HepG2 (cell line): ENCODE measurements at regions not wholly inside any gene's neighbourhood (a gene's known extent, or its start where the extent isn't known, plus 50 kb on each side); places are given as distances from the start of the nearest gene placed in this dataset.

Experiments
- ATAC-seq: fragments of 200-7000 bp; cut with Tn5 transposase; 3 replicates; pipeline ENCODE4 v1.9.1; 2020; ENCODE audit warnings: mild to moderate bottlenecking, moderate library complexity
- BruUV-seq: library from RNA; stranded (reverse); fragments of 400-500 nt; replicated peaks from 2 replicates; lab custom pipeline; 2021; lab: Mats Ljungman, UMichigan
- CTCF ChIA-PET: fragments of 300-600 bp; formaldehyde crosslinking; extraction: SDS; loops from one replicate; lab custom pipeline; 2021; ENCODE audit warnings: low total read pairs, inconsistent platforms, low intra/inter-chr PET ratio; lab: Yijun Ruan, JAX
- POLR2A ChIA-PET: fragments of 350-600 bp; sonication (Branson Sonifier 250); formaldehyde crosslinking; loops from one replicate; lab custom pipeline; 2020; ENCODE audit warnings: antibody characterized with exemption, inconsistent platforms; lab: Yijun Ruan, JAX
- DNase-seq: peaks from one replicate; pipeline ENCODE4 v3.0.0-alpha.2; 2015; ENCODE audit warnings: low spot score
- FAIRE-seq: peaks from 3 replicates; lab custom pipeline; 2011; peaks lifted over from hg19 to GRCh38; lab: Jason Lieb, UNC
- H2AFZ ChIP-seq: one replicate; pipeline ENCODE4 v1.6.1; 2011; ENCODE audit warnings: low read length, inconsistent platforms
- H3K27ac ChIP-seq: fragments of 300-600 bp; 3 replicates; pipeline ENCODE4 v1.8.0; 2011; ENCODE audit warnings: mixed run types, mild to moderate bottlenecking, mixed read lengths, low read length, inconsistent platforms; ENCODE audit not compliant: insufficient read depth; ENCODE audit errors: extremely low read length
- H3K27me3 ChIP-seq, 2 experiments: fragments of 200-600 bp in 1 of 2; 2 replicates in 1 of 2; 3 replicates in 1 of 2; pipeline versions ENCODE4 v1.6.0 to v1.8.0; 2011; ENCODE audit warnings: low read length in 2 of 2, mild to moderate bottlenecking in 2 of 2, moderate library complexity in 2 of 2, inconsistent platforms in 1 of 2; ENCODE audit not compliant: insufficient read depth in 2 of 2, control insufficient read depth in 1 of 2
- H3K36me3 ChIP-seq, 2 experiments: fragments of 200-600 bp in 1 of 2; replicated peaks in 1 of 2; 2 replicates in 1 of 2; 3 replicates in 1 of 2; pipeline versions ENCODE4 v1.5.1 to v1.8.0; 2011; ENCODE audit warnings: low read length in 2 of 2, inconsistent platforms in 1 of 2; ENCODE audit not compliant: insufficient read depth in 2 of 2, control insufficient read depth in 1 of 2
- H3K4me1 ChIP-seq: 2 replicates; pipeline ENCODE4 v1.5.1; 2012; ENCODE audit warnings: low read length, inconsistent platforms; ENCODE audit not compliant: insufficient read depth
- H3K4me2 ChIP-seq: 2 replicates; pipeline ENCODE4 v1.6.0; 2011; ENCODE audit warnings: low read depth, low read length, inconsistent platforms
- H3K4me3 ChIP-seq, 3 experiments: fragments of 200-600 bp in 1 of 3; sonication (generic), shearing (Covaris generic) in 1 of 3; replicated peaks in 1 of 3; 2 replicates each; pipeline ENCODE4 v1.5.1; 2011 to 2016; ENCODE audit warnings: low read length in 3 of 3, inconsistent platforms in 2 of 3, low read depth in 2 of 3, mild to moderate bottlenecking in 2 of 3, control low read depth in 1 of 3, mixed read lengths in 1 of 3; ENCODE audit not compliant: insufficient read depth in 1 of 3
- H3K79me2 ChIP-seq: one replicate; pipeline ENCODE4 v1.6.1; 2011; ENCODE audit warnings: low read length, inconsistent platforms; ENCODE audit not compliant: insufficient read depth
- H3K9ac ChIP-seq: 2 replicates; pipeline ENCODE4 v1.6.0; 2011; ENCODE audit warnings: mild to moderate bottlenecking, low read depth, low read length, inconsistent platforms; ENCODE audit not compliant: insufficient read depth
- H3K9me3 ChIP-seq: 2 replicates; pipeline ENCODE4 v1.5.1; 2012; ENCODE audit warnings: mild to moderate bottlenecking, low read length
- H4K20me1 ChIP-seq: 2 replicates; pipeline ENCODE4 v1.6.0; 2011; ENCODE audit warnings: inconsistent platforms, mild to moderate bottlenecking, low read length, moderate library complexity; ENCODE audit not compliant: insufficient read depth
- BHLHE40 ChIP-seq: IDR thresholded peaks from 2 replicates; pipeline ENCODE4 v1.6.1; 2011; ENCODE audit warnings: low read length, improper control_type of control experiment
- GABPB1 ChIP-seq: IDR thresholded peaks from 2 replicates; pipeline ENCODE4 v1.6.1; 2016; ENCODE audit warnings: mild to moderate bottlenecking, missing genetic modification reagents, moderate library complexity, missing compliant biosample characterization
- HDAC1 ChIP-seq: sonication (generic); formaldehyde crosslinking; IDR thresholded peaks from 2 replicates; pipeline ENCODE4 v1.5.1; 2020; ENCODE audit warnings: mild to moderate bottlenecking, missing genetic modification reagents
- HNRNPH1 ChIP-seq: fragments of 200-400 bp; formaldehyde crosslinking; optimal IDR thresholded peaks from 2 replicates; pipeline ENCODE3; 2017; ENCODE audit warnings: mild to moderate bottlenecking, low read depth, low read length
- NCOA1 ChIP-seq: sonication (generic); formaldehyde crosslinking; IDR thresholded peaks from 2 replicates; pipeline ENCODE4 v1.9.0; 2021; ENCODE audit warnings: missing genetic modification reagents
- NFE2L1 ChIP-seq: sonication (generic); formaldehyde crosslinking; IDR thresholded peaks from 2 replicates; pipeline ENCODE4 v1.4.0; 2020; ENCODE audit warnings: missing genetic modification reagents, mild to moderate bottlenecking, borderline replicate concordance
- NFKB2 ChIP-seq: sonication (generic); formaldehyde crosslinking; IDR thresholded peaks from 2 replicates; pipeline ENCODE4 v1.4.0; 2020; ENCODE audit warnings: missing genetic modification reagents, borderline replicate concordance
- NRL ChIP-seq: sonication (generic); formaldehyde crosslinking; IDR thresholded peaks from 2 replicates; pipeline ENCODE4 v1.5.0; 2020; ENCODE audit warnings: missing genetic modification reagents, mild to moderate bottlenecking, moderate library complexity, borderline replicate concordance
- PPARG ChIP-seq: conservative IDR thresholded peaks from 2 replicates; pipeline ENCODE4 v1.6.1; 2016; ENCODE audit warnings: missing biosample characterization, missing genetic modification reagents
- RBAK ChIP-seq: sonication (generic); formaldehyde crosslinking; IDR thresholded peaks from 2 replicates; pipeline ENCODE4 v1.5.1; 2020; ENCODE audit warnings: mild to moderate bottlenecking, missing genetic modification reagents
- SATB2 ChIP-seq: sonication (generic); formaldehyde crosslinking; IDR thresholded peaks from 2 replicates; pipeline ENCODE4 v1.5.0; 2020; ENCODE audit warnings: missing genetic modification reagents
- SCMH1 ChIP-seq: sonication (generic); formaldehyde crosslinking; IDR thresholded peaks from 2 replicates; pipeline ENCODE4 v1.9.0; 2021; ENCODE audit warnings: missing genetic modification reagents, mild to moderate bottlenecking, borderline replicate concordance
- TBX3 ChIP-seq: fragments of 450-650 bp; IDR thresholded peaks from 2 replicates; pipeline ENCODE4 v1.6.1; 2017; ENCODE audit warnings: antibody characterized with exemption, mild to moderate bottlenecking, inconsistent platforms, borderline replicate concordance
- THAP8 ChIP-seq: sonication (generic); formaldehyde crosslinking; IDR thresholded peaks from 2 replicates; pipeline ENCODE4 v1.5.1; 2020; ENCODE audit warnings: missing genetic modification reagents, mild to moderate bottlenecking, borderline replicate concordance
- ZNF225 ChIP-seq: sonication (generic); formaldehyde crosslinking; IDR thresholded peaks from 2 replicates; pipeline ENCODE4 v1.4.0; 2020; ENCODE audit warnings: mild to moderate bottlenecking, missing genetic modification reagents
- ZNF230 ChIP-seq: sonication (generic); formaldehyde crosslinking; IDR thresholded peaks from 2 replicates; pipeline ENCODE4 v1.4.0; 2020; ENCODE audit warnings: mild to moderate bottlenecking, missing genetic modification reagents
- ZNF264 ChIP-seq: sonication (generic); formaldehyde crosslinking; IDR thresholded peaks from 2 replicates; pipeline ENCODE4 v1.4.0; 2020; ENCODE audit warnings: missing genetic modification reagents
- ZNF367 ChIP-seq: sonication (generic); formaldehyde crosslinking; IDR thresholded peaks from 2 replicates; pipeline ENCODE4 v1.4.0; 2020; ENCODE audit warnings: missing genetic modification reagents, borderline replicate concordance
- ZNF530 ChIP-seq: sonication (generic); formaldehyde crosslinking; IDR thresholded peaks from 2 replicates; pipeline ENCODE4 v1.5.0; 2020; ENCODE audit warnings: low read depth, mild to moderate bottlenecking, missing genetic modification reagents
- ZNF619 ChIP-seq: sonication (generic); formaldehyde crosslinking; IDR thresholded peaks from 2 replicates; pipeline ENCODE4 v1.4.0; 2020; ENCODE audit warnings: mild to moderate bottlenecking, missing genetic modification reagents
- ZNF768 ChIP-seq: sonication (generic); formaldehyde crosslinking; IDR thresholded peaks from 2 replicates; pipeline ENCODE4 v1.4.0; 2020; ENCODE audit warnings: missing genetic modification reagents
- WGBS: methylation state at CpG from one replicate; pipeline ENCODE4 v1.1.6; 2017; ENCODE audit warnings: low lambda C conversion rate; 5-methylcytosine and 5-hydroxymethylcytosine counted together
- in situ Hi-C: cut with HindIII; loops from 2 replicates; pipeline ENCODE4 v1.10.0; 2017; ENCODE audit warnings: low pct_unique_long_range_greater_than_20kb; ENCODE audit not compliant: extremely low pct_ligation_motif_present
- intact Hi-C: fragments of 100-400 bp; cut with micrococcal nuclease; formaldehyde crosslinking; loops from one replicate; pipeline ENCODE4 v1.10.0; 2022; ENCODE audit not compliant: unreplicated experiment

DNA sequence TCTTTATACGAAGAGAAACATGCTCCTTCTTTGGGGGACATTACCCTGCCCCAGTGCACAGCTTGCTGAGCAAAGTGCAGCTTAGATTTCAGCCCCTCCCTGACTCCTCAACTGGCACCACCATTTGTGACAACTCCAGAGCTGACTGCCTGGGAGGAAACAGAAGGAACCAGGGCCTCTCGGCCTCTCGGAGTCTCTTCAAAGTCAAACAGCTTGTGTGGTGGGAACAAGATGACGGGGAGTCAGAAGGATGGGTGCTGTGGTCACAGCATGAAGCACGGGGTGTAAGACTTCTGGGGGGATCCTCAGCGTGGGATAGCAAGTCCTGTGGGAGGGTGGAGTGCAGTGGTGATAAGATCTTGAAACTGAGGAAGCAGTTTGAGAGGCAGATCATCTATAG is 123.5 kb upstream of the BCL2L14 start:
- DNase-seq = no peak

GRCh38 chr12:11949738-11950411 is 120.9 kb upstream of the BCL2L14 start:
- POLR2A ChIA-PET = no interaction called here
- Histone ChIP-seq H3K4me1 (peaks cover 10% of the 10 kb centered on the region; the same call in 1 of the 2 replicates), H3K4me2 (no peak overlapping the region), H3K9ac (no peak overlapping the region), H3K79me2 (no peaks in the 10 kb centered on the region), H3K9me3 (no peaks in the 10 kb centered on the region), H3K36me3 (no peaks in the 10 kb centered on the region), H4K20me1 (no peaks in the 10 kb centered on the region), H2AFZ (no peak overlapping the region), H3K27me3 (peaks cover 0 to 40% of the 10 kb centered on the region in 2 experiments; a peak in 4 of 5 replicates), H3K27ac (no peak overlapping the region), H3K4me3 (no peak overlapping the region)
- TF ChIP-seq NFKB2 (CRISPR knock-in tag) (no peak), PPARG (CRISPR knock-in tag) (no peak), BHLHE40 (no peak), HNRNPH1 (no peak), NFE2L1 (CRISPR knock-in tag) (no peak), SCMH1 (CRISPR knock-in tag) (no peak), NCOA1 (CRISPR knock-in tag) (no peak), ZNF619 (CRISPR knock-in tag) (no peak), RBAK (CRISPR knock-in tag) (no peak), HDAC1 (no peak), ZNF225 (no peak)
- 10% methylated on average over 3 of the region's 9 CpGs for WGBS
- ATAC-seq (no peak), FAIRE-seq (no peak), DNase-seq (no peak)
- intact Hi-C loops = no loop called here
- CTCF ChIA-PET = no interaction called here
- in situ Hi-C loops = no loop called here
- BruUV-seq = no TSS peak

More for the DNA sequence above, 123.5 kb upstream of the BCL2L14 start:
- in situ Hi-C loops = no loop called here
- H3K4me3 ChIP-seq = no peak overlapping the region
- ChIA-PET POLR2A (no interaction called here), CTCF (no interaction called here)
- intact Hi-C loops = no loop called here
- no peaks in the 10 kb centered on the region for H4K20me1 ChIP-seq
- BruUV-seq = no TSS peak
- no peak overlapping the region for H3K9ac ChIP-seq
- H3K27me3 ChIP-seq = peaks cover 0 to 36% of the 10 kb centered on the region in 2 experiments; a peak in 4 of 5 replicates
- H2AFZ ChIP-seq = no peak overlapping the region
- H3K79me2 ChIP-seq = no peaks in the 10 kb centered on the region
- no peak overlapping the region for H3K4me2 ChIP-seq
- no peak for ATAC-seq
- H3K4me1 ChIP-seq = peaks cover 10% of the 10 kb centered on the region; the same call in 1 of the 2 replicates
- H3K9me3 ChIP-seq = no peaks in the 10 kb centered on the region
- 21% methylated on average over 6 of the region's 6 CpGs for WGBS
- FAIRE-seq = no peak
- TF ChIP-seq TBX3 (no peak), ZNF530 (CRISPR knock-in tag) (no peak), ZNF264 (CRISPR knock-in tag) (no peak), THAP8 (CRISPR knock-in tag) (no peak), NRL (CRISPR knock-in tag) (no peak), ZNF230 (CRISPR knock-in tag) (no peak), GABPB1 (CRISPR knock-in tag) (no peak), ZNF768 (CRISPR knock-in tag) (no peak), ZNF367 (CRISPR knock-in tag) (no peak), SATB2 (no peak)
- no peaks in the 10 kb centered on the region for H3K36me3 ChIP-seq
- H3K27ac ChIP-seq = no peak overlapping the region
